PFSK-1 (cell line): ENCODE measurements at regions not wholly inside any gene's neighbourhood (a gene's known extent, or its start where the extent isn't known, plus 50 kb on each side); places are given as distances from the start of the nearest gene placed in this dataset.

Experiments
- FOXP2 ChIP-seq: optimal IDR thresholded peaks from 2 replicates; pipeline ENCODE3; 2011; ENCODE audit warnings: borderline replicate concordance, control low read depth, inconsistent platforms; ENCODE audit not compliant: insufficient read depth; ENCODE audit errors: extremely low read length, extremely low read depth
- POLR2AphosphoS5 ChIP-seq: IDR thresholded peaks from 2 replicates; pipeline ENCODE4 v1.6.1; 2012; ENCODE audit warnings: low read depth, mild to moderate bottlenecking, control low read depth, low read length, moderate library complexity
- REST ChIP-seq, 2 experiments: IDR thresholded peaks; 2 replicates each; pipeline versions ENCODE4 v1.6.1 to v1.8.0; 2011 to 2012; ENCODE audit warnings: low read depth in 2 of 2, low read length in 2 of 2, control low read depth in 1 of 2, inconsistent platforms in 1 of 2, mild to moderate bottlenecking in 1 of 2, moderate library complexity in 1 of 2; ENCODE audit not compliant: insufficient read depth in 1 of 2
- SIN3A ChIP-seq: IDR thresholded peaks from 2 replicates; pipeline ENCODE4 v1.6.1; 2012; ENCODE audit warnings: mild to moderate bottlenecking, low read length, moderate library complexity, borderline replicate concordance; ENCODE audit not compliant: insufficient read depth
- TAF1 ChIP-seq: IDR thresholded peaks from 2 replicates; pipeline ENCODE4 v1.6.1; 2012; ENCODE audit warnings: low read length, control low read depth, borderline replicate concordance; ENCODE audit not compliant: insufficient read depth

GRCh38 chr6:144345451-144345850, 60.3 kb downstream of the UTRN start:
- TF ChIP-seq TAF1, result no peak
- no peak for TF ChIP-seq SIN3A
- no peak for TF ChIP-seq POLR2AphosphoS5

- TF ChIP-seq TAF1 (no peak), SIN3A (peak; percentile 74; the same call in 1 of the 2 replicates)
Measured at GRCh38 chr6:144346719-144347447, 61.7 kb downstream of the UTRN start.

- no peak for TF ChIP-seq SIN3A
- TF ChIP-seq POLR2AphosphoS5, result no peak
- TF ChIP-seq TAF1, result no peak
- TF ChIP-seq REST (IDR thresholded peaks at IDR 0.05; ENCODE audit: insufficient read depth in 1 of 2, low read depth in 2 of 2, low read length in 2 of 2), result no peak
- no peak for TF ChIP-seq FOXP2
Measured at GRCh38 chr6:144347448-144347759, 62.3 kb downstream of the UTRN start.

- TF ChIP-seq TAF1 (no peak), POLR2AphosphoS5 (no peak), FOXP2 (no peak), SIN3A (no peak), REST (IDR thresholded peaks at IDR 0.05; ENCODE audit: insufficient read depth in 1 of 2, low read depth in 2 of 2, low read length in 2 of 2) (no peak)
Measured at GRCh38 chr6:144347933-144348332, 62.8 kb downstream of the UTRN start.

GRCh38 chr6:144349690-144350527, 64.8 kb downstream of the UTRN start:
- TF ChIP-seq TAF1, result no peak; the same call in 1 of the 2 replicates
- TF ChIP-seq REST (IDR thresholded peaks at IDR 0.05; ENCODE audit: insufficient read depth in 1 of 2, low read depth in 2 of 2, low read length in 2 of 2), result no peak; a peak in 1 of 4 replicates
- TF ChIP-seq SIN3A, result peak; percentile 8; the same call in 1 of the 2 replicates

- TF ChIP-seq FOXP2 (no peak), TAF1 (no peak), SIN3A (no peak), REST (IDR thresholded peaks at IDR 0.05; ENCODE audit: insufficient read depth in 1 of 2, low read depth in 2 of 2, low read length in 2 of 2) (no peak), POLR2AphosphoS5 (no peak)
Measured at GRCh38 chr6:144350528-144350880, 65.4 kb downstream of the UTRN start.
